GM23338 (cell line): ENCODE measurements at regions not wholly inside any gene's neighbourhood (a gene's known extent, or its start where the extent isn't known, plus 50 kb on each side); places are given as distances from the start of the nearest gene placed in this dataset.

Experiments used
- ATAC-seq: fragments of 200-7000 bp; cut with Tn5 transposase; 3 replicates; pipeline ENCODE4 v1.9.1; 2020
- DNase-seq: peaks from one replicate; pipeline ENCODE4 v3.0.0-alpha.2; 2015; ENCODE audit warnings: low spot score
- H2AFZ ChIP-seq: fragments of 200-600 bp; sonication (generic); 2 replicates; pipeline ENCODE4 v1.8.0; 2016; ENCODE audit warnings: antibody characterized with exemption, mild to moderate bottlenecking, moderate library complexity
- H3F3A ChIP-seq: fragments of 200-600 bp; sonication (generic); replicated peaks from 2 replicates; pipeline ENCODE4 v1.8.0; 2017; ENCODE audit warnings: antibody characterized with exemption, mixed run types, low read depth
- H3K27ac ChIP-seq: fragments of 200-600 bp; sonication (generic); 2 replicates; pipeline ENCODE4 v1.6.1; 2016; ENCODE audit warnings: low read depth
- H3K27me3 ChIP-seq: fragments of 200-600 bp; sonication (generic); 2 replicates; pipeline ENCODE4 v1.8.0; 2016; ENCODE audit warnings: mild to moderate bottlenecking, mixed run types, moderate library complexity; ENCODE audit not compliant: insufficient read depth
- H3K36me3 ChIP-seq: fragments of 200-600 bp; sonication (generic); 2 replicates; pipeline ENCODE4 v1.8.0; 2016; ENCODE audit warnings: mild to moderate bottlenecking; ENCODE audit not compliant: insufficient read depth
- H3K4me1 ChIP-seq: fragments of 200-600 bp; sonication (generic); 2 replicates; pipeline ENCODE4 v1.8.0; 2016; ENCODE audit warnings: mild to moderate bottlenecking, moderate library complexity; ENCODE audit not compliant: insufficient read depth
- H3K4me2 ChIP-seq: fragments of 200-600 bp; sonication (generic); 2 replicates; pipeline ENCODE4 v1.7.1; 2017; ENCODE audit warnings: mixed run types
- H3K4me3 ChIP-seq: fragments of 200-600 bp; sonication (generic); 2 replicates; pipeline ENCODE4 v1.6.1; 2016; ENCODE audit warnings: mixed run types
- H3K79me2 ChIP-seq: fragments of 200-600 bp; sonication (generic); replicated peaks from 2 replicates; pipeline ENCODE4 v1.8.0; 2017; ENCODE audit warnings: mild to moderate bottlenecking; ENCODE audit not compliant: insufficient read depth
- H3K9me2 ChIP-seq: fragments of 200-600 bp; sonication (generic); 2 replicates; pipeline ENCODE4 v1.8.0; 2017; ENCODE audit not compliant: insufficient read depth
- H4K20me1 ChIP-seq: fragments of 200-600 bp; sonication (generic); replicated peaks from 2 replicates; pipeline ENCODE4 v1.8.0; 2017; ENCODE audit warnings: mild to moderate bottlenecking; ENCODE audit not compliant: insufficient read depth
- H3K27ac Mint-ChIP-seq: 2 replicates; pipeline ENCODE4 v1.8.0; 2020; ENCODE audit warnings: inconsistent platforms, mild to moderate bottlenecking, moderate library complexity, mixed read lengths
- H3K27me3 Mint-ChIP-seq: 3 replicates; pipeline ENCODE4 v1.8.0; 2022; ENCODE audit warnings: low read depth, mild to moderate bottlenecking, moderate library complexity, mixed read lengths, inconsistent platforms; ENCODE audit not compliant: insufficient read depth, poor library complexity
- H3K36me3 Mint-ChIP-seq: 3 replicates; pipeline ENCODE4 v1.8.0; 2021; ENCODE audit warnings: low read depth, mild to moderate bottlenecking, inconsistent platforms, moderate library complexity, mixed read lengths
- H3K4me1 Mint-ChIP-seq: 3 replicates; pipeline ENCODE4 v1.8.0; 2020; ENCODE audit warnings: mild to moderate bottlenecking, inconsistent platforms, mixed read lengths
- H3K4me3 Mint-ChIP-seq: 3 replicates; pipeline ENCODE4 v1.8.0; 2021; ENCODE audit warnings: moderate library complexity, mild to moderate bottlenecking, inconsistent platforms, mixed read lengths
- H3K9me3 Mint-ChIP-seq: 3 replicates; pipeline ENCODE4 v1.8.0; 2020; ENCODE audit warnings: moderate library complexity, mild to moderate bottlenecking, inconsistent platforms, mixed read lengths
- CREB1 ChIP-seq: fragments of 250-450 bp; sonication (Bioruptor Pico); IDR thresholded peaks from 2 replicates; pipeline ENCODE4 v1.5.0; 2020; ENCODE audit warnings: low read depth, mild to moderate bottlenecking, moderate library complexity
- EZH2 ChIP-seq: fragments of 200-600 bp; sonication (generic); IDR thresholded peaks from one replicate; pipeline ENCODE4 v1.8.0; 2017; ENCODE audit warnings: antibody characterized with exemption, mild to moderate bottlenecking, low read depth; ENCODE audit not compliant: unreplicated experiment
- EZH2phosphoT487 ChIP-seq: fragments of 200-600 bp; sonication (generic); IDR thresholded peaks from one replicate; pipeline ENCODE4 v1.8.1; 2018; ENCODE audit warnings: antibody characterized with exemption; ENCODE audit not compliant: unreplicated experiment
- JUNB ChIP-seq: IDR thresholded peaks from one replicate; pipeline ENCODE4 v1.6.1; 2016; ENCODE audit warnings: antibody characterized with exemption; ENCODE audit not compliant: unreplicated experiment
- NANOG ChIP-seq: IDR thresholded peaks from 2 replicates; pipeline ENCODE4 v1.6.1; 2016; ENCODE audit warnings: antibody characterized with exemption, borderline replicate concordance
- POLR2AphosphoS5 ChIP-seq: IDR thresholded peaks from 2 replicates; pipeline ENCODE4 v1.6.1; 2016; ENCODE audit warnings: antibody characterized with exemption, low read depth
- STAT1 ChIP-seq: IDR thresholded peaks from one replicate; pipeline ENCODE4 v1.6.1; 2016; ENCODE audit warnings: antibody characterized with exemption; ENCODE audit not compliant: unreplicated experiment
- ZNF114 ChIP-seq: fragments of 250-450 bp; sonication (Bioruptor Pico); IDR thresholded peaks from 2 replicates; pipeline ENCODE4 v1.5.0; 2020; ENCODE audit warnings: mild to moderate bottlenecking, moderate library complexity
- ZNF331 ChIP-seq: fragments of 250-450 bp; sonication (Bioruptor Pico); IDR thresholded peaks from 2 replicates; pipeline ENCODE4 v1.5.0; 2020; ENCODE audit warnings: low read depth, mild to moderate bottlenecking, moderate library complexity
- TF ChIP-seq, protein P1 (sequence below): IDR thresholded peaks from 2 replicates; pipeline ENCODE4 v1.6.1; 2016; ENCODE audit warnings: antibody characterized with exemption
- TF ChIP-seq, protein P2 (sequence below): IDR thresholded peaks from one replicate; pipeline ENCODE4 v1.6.1; 2018; ENCODE audit warnings: antibody characterized with exemption; ENCODE audit not compliant: unreplicated experiment
- TF ChIP-seq, protein P3 (sequence below), 2 experiments: fragments of 200-600 bp in 1 of 2; sonication (generic) in 1 of 2; conservative IDR thresholded peaks; 2 replicates each; pipeline versions ENCODE4 v1.5.1 to v1.6.1; 2016 to 2017; ENCODE audit warnings: antibody characterized with exemption in 2 of 2, low read depth in 2 of 2, mild to moderate bottlenecking in 2 of 2, moderate library complexity in 1 of 2
- TF ChIP-seq, protein P4 (sequence below): fragments of 250-450 bp; sonication (Bioruptor Pico); IDR thresholded peaks from 2 replicates; pipeline ENCODE4 v1.5.0; 2020; ENCODE audit warnings: mild to moderate bottlenecking, moderate library complexity

DNA sequence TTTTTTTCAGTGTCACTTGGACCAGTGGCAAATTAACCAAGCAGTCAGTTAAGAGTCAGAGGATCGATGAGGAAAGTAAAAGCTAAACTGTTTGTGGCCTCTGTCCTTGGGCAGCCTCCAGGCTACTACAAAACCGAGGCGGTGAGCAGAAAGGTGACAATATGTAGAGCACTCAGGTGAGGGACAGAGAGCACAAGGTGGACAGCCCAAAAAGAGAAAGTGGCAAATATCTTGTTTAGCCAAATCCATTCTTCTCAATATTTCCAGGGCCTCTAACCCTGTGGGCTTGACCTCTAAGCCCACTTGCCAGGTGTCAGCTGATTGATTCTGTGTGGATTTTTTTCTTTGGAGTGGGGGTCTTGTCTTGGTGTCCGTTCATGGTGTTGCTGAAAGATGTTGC, 4202.2 kb upstream of the OR11H1 start:
- ATAC-seq, result no peak
- Histone ChIP-seq H3K9me2 (no peaks in the 10 kb centered on the region), H3K36me3 (peaks cover 9% of the 10 kb centered on the region; the same call in 1 of the 2 replicates), H3K79me2 (no peaks in the 10 kb centered on the region), H3K4me1 (no peaks in the 10 kb centered on the region), H3K4me3 (no peak overlapping the region), H3K4me2 (no peak overlapping the region), H3F3A (no peaks in the 10 kb centered on the region), H2AFZ (no peak overlapping the region), H3K27ac (no peak overlapping the region), H3K27me3 (no peaks in the 10 kb centered on the region), H4K20me1 (no peaks in the 10 kb centered on the region)
- Mint-ChIP-seq H3K4me1 (no peaks in the 10 kb centered on the region), H3K9me3 (peaks cover 75% of the 10 kb centered on the region), H3K27ac (no peak overlapping the region), H3K27me3 (no peaks in the 10 kb centered on the region), H3K4me3 (no peak overlapping the region), H3K36me3 (peaks cover 47% of the 10 kb centered on the region)
- TF ChIP-seq EZH2 (no peak), CREB1 (CRISPR knock-in tag) (no peak), STAT1 (no peak), ZNF114 (CRISPR knock-in tag) (no peak), EZH2phosphoT487 (no peak), NANOG (no peak), JUNB (no peak), POLR2AphosphoS5 (no peak), ZNF331 (CRISPR knock-in tag) (no peak)
- TF ChIP-seq, protein P1, sequence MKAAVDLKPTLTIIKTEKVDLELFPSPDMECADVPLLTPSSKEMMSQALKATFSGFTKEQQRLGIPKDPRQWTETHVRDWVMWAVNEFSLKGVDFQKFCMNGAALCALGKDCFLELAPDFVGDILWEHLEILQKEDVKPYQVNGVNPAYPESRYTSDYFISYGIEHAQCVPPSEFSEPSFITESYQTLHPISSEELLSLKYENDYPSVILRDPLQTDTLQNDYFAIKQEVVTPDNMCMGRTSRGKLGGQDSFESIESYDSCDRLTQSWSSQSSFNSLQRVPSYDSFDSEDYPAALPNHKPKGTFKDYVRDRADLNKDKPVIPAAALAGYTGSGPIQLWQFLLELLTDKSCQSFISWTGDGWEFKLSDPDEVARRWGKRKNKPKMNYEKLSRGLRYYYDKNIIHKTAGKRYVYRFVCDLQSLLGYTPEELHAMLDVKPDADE, result no peak
- TF ChIP-seq, protein P2, sequence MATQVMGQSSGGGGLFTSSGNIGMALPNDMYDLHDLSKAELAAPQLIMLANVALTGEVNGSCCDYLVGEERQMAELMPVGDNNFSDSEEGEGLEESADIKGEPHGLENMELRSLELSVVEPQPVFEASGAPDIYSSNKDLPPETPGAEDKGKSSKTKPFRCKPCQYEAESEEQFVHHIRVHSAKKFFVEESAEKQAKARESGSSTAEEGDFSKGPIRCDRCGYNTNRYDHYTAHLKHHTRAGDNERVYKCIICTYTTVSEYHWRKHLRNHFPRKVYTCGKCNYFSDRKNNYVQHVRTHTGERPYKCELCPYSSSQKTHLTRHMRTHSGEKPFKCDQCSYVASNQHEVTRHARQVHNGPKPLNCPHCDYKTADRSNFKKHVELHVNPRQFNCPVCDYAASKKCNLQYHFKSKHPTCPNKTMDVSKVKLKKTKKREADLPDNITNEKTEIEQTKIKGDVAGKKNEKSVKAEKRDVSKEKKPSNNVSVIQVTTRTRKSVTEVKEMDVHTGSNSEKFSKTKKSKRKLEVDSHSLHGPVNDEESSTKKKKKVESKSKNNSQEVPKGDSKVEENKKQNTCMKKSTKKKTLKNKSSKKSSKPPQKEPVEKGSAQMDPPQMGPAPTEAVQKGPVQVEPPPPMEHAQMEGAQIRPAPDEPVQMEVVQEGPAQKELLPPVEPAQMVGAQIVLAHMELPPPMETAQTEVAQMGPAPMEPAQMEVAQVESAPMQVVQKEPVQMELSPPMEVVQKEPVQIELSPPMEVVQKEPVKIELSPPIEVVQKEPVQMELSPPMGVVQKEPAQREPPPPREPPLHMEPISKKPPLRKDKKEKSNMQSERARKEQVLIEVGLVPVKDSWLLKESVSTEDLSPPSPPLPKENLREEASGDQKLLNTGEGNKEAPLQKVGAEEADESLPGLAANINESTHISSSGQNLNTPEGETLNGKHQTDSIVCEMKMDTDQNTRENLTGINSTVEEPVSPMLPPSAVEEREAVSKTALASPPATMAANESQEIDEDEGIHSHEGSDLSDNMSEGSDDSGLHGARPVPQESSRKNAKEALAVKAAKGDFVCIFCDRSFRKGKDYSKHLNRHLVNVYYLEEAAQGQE, result no peak
- TF ChIP-seq, protein P3, sequence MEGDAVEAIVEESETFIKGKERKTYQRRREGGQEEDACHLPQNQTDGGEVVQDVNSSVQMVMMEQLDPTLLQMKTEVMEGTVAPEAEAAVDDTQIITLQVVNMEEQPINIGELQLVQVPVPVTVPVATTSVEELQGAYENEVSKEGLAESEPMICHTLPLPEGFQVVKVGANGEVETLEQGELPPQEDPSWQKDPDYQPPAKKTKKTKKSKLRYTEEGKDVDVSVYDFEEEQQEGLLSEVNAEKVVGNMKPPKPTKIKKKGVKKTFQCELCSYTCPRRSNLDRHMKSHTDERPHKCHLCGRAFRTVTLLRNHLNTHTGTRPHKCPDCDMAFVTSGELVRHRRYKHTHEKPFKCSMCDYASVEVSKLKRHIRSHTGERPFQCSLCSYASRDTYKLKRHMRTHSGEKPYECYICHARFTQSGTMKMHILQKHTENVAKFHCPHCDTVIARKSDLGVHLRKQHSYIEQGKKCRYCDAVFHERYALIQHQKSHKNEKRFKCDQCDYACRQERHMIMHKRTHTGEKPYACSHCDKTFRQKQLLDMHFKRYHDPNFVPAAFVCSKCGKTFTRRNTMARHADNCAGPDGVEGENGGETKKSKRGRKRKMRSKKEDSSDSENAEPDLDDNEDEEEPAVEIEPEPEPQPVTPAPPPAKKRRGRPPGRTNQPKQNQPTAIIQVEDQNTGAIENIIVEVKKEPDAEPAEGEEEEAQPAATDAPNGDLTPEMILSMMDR (conservative IDR thresholded peaks at IDR 0.05; ENCODE audit: low read depth in 2 of 2), result no peak
- TF ChIP-seq, protein P4, sequence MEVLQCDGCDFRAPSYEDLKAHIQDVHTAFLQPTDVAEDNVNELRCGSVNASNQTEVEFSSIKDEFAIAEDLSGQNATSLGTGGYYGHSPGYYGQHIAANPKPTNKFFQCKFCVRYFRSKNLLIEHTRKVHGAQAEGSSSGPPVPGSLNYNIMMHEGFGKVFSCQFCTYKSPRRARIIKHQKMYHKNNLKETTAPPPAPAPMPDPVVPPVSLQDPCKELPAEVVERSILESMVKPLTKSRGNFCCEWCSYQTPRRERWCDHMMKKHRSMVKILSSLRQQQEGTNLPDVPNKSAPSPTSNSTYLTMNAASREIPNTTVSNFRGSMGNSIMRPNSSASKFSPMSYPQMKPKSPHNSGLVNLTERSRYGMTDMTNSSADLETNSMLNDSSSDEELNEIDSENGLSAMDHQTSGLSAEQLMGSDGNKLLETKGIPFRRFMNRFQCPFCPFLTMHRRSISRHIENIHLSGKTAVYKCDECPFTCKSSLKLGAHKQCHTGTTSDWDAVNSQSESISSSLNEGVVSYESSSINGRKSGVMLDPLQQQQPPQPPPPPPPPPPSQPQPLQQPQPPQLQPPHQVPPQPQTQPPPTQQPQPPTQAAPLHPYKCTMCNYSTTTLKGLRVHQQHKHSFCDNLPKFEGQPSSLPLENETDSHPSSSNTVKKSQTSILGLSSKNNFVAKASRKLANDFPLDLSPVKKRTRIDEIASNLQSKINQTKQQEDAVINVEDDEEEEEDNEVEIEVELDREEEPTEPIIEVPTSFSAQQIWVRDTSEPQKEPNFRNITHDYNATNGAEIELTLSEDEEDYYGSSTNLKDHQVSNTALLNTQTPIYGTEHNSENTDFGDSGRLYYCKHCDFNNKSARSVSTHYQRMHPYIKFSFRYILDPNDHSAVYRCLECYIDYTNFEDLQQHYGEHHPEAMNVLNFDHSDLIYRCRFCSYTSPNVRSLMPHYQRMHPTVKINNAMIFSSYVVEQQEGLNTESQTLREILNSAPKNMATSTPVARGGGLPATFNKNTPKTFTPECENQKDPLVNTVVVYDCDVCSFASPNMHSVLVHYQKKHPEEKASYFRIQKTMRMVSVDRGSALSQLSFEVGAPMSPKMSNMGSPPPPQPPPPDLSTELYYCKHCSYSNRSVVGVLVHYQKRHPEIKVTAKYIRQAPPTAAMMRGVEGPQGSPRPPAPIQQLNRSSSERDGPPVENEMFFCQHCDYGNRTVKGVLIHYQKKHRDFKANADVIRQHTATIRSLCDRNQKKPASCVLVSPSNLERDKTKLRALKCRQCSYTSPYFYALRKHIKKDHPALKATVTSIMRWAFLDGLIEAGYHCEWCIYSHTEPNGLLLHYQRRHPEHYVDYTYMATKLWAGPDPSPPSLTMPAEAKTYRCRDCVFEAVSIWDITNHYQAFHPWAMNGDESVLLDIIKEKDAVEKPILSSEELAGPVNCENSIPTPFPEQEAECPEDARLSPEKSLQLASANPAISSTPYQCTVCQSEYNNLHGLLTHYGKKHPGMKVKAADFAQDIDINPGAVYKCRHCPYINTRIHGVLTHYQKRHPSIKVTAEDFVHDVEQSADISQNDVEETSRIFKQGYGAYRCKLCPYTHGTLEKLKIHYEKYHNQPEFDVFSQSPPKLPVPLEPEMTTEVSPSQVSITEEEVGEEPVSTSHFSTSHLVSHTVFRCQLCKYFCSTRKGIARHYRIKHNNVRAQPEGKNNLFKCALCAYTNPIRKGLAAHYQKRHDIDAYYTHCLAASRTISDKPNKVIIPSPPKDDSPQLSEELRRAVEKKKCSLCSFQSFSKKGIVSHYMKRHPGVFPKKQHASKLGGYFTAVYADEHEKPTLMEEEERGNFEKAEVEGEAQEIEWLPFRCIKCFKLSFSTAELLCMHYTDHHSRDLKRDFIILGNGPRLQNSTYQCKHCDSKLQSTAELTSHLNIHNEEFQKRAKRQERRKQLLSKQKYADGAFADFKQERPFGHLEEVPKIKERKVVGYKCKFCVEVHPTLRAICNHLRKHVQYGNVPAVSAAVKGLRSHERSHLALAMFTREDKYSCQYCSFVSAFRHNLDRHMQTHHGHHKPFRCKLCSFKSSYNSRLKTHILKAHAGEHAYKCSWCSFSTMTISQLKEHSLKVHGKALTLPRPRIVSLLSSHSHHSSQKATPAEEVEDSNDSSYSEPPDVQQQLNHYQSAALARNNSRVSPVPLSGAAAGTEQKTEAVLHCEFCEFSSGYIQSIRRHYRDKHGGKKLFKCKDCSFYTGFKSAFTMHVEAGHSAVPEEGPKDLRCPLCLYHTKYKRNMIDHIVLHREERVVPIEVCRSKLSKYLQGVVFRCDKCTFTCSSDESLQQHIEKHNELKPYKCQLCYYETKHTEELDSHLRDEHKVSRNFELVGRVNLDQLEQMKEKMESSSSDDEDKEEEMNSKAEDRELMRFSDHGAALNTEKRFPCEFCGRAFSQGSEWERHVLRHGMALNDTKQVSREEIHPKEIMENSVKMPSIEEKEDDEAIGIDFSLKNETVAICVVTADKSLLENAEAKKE (CRISPR knock-in tag), result no peak
- no peak for DNase-seq
